ENCODE measurements at regions not wholly inside any gene's neighbourhood (a gene's known extent, or its start where the extent isn't known, plus 50 kb on each side); places are given as distances from the start of the nearest gene placed in this dataset.

DNA sequence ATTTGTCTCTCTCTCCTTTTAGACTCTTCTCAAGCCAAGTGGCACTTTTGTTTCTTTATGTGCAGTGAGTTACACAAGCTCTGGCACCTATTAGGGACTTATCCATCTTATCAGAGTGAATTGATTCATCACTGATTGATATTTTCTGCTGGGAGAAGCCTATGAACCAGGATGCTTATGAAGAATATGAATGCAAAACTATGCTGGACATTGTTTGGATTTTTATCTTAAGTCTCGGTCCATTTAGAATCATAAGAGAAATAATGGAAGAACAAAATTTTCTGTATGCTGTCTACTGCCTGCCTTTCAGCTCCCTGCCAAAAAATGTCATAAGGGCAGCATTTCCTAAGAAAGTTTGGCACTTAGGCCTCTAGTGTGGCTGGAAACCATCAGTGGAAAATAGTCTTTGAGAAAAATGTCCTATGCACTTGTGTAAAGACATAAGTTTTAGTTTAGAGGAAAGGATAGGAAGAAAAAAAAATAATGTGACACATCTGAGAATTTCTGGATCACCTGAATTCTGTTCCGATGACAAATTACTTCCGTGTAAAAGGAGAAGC lies 365.7 kb upstream of the MAD2L1 start:
- no peak overlapping the region for H3K9ac ChIP-seq (ENCODE audit: low read length)
- no peaks in the 10 kb centered on the region for H3F3A ChIP-seq (ENCODE audit: insufficient read depth, low read length, poor library complexity, severe bottlenecking)
- H3K27ac ChIP-seq (ENCODE audit: low read length): no peak overlapping the region
- H4K20me1 ChIP-seq (ENCODE audit: insufficient read depth): no peaks in the 10 kb centered on the region
- H3K4me2 ChIP-seq (ENCODE audit: low read length): no peak overlapping the region
- no peaks in the 10 kb centered on the region for H3K9me3 ChIP-seq (ENCODE audit: low read length)
- no peaks in the 10 kb centered on the region for H3K9me2 ChIP-seq (ENCODE audit: insufficient read depth, low read length)
- TF ChIP-seq EP300 (conservative IDR thresholded peaks at IDR 0.05; ENCODE audit: poor library complexity, severe bottlenecking) (no peak), EZH2 (IDR thresholded peaks at IDR 0.05; ENCODE audit: borderline replicate concordance, insufficient read depth, low read length, poor library complexity, severe bottlenecking) (no peak), POLR2AphosphoS5 (IDR thresholded peaks at IDR 0.05) (no peak), MXI1 (conservative IDR thresholded peaks at IDR 0.05; ENCODE audit: poor library complexity, severe bottlenecking) (no peak), SMC3 (conservative IDR thresholded peaks at IDR 0.05; ENCODE audit: poor library complexity) (no peak), RAD21 (conservative IDR thresholded peaks at IDR 0.05) (no peak), TAF1 (IDR thresholded peaks at IDR 0.05; ENCODE audit: low read depth) (no peak)
- TF ChIP-seq, protein P1, sequence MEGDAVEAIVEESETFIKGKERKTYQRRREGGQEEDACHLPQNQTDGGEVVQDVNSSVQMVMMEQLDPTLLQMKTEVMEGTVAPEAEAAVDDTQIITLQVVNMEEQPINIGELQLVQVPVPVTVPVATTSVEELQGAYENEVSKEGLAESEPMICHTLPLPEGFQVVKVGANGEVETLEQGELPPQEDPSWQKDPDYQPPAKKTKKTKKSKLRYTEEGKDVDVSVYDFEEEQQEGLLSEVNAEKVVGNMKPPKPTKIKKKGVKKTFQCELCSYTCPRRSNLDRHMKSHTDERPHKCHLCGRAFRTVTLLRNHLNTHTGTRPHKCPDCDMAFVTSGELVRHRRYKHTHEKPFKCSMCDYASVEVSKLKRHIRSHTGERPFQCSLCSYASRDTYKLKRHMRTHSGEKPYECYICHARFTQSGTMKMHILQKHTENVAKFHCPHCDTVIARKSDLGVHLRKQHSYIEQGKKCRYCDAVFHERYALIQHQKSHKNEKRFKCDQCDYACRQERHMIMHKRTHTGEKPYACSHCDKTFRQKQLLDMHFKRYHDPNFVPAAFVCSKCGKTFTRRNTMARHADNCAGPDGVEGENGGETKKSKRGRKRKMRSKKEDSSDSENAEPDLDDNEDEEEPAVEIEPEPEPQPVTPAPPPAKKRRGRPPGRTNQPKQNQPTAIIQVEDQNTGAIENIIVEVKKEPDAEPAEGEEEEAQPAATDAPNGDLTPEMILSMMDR (IDR thresholded peaks at IDR 0.05; ENCODE audit: poor library complexity, severe bottlenecking): no peak
- TF ChIP-seq, protein P2, sequence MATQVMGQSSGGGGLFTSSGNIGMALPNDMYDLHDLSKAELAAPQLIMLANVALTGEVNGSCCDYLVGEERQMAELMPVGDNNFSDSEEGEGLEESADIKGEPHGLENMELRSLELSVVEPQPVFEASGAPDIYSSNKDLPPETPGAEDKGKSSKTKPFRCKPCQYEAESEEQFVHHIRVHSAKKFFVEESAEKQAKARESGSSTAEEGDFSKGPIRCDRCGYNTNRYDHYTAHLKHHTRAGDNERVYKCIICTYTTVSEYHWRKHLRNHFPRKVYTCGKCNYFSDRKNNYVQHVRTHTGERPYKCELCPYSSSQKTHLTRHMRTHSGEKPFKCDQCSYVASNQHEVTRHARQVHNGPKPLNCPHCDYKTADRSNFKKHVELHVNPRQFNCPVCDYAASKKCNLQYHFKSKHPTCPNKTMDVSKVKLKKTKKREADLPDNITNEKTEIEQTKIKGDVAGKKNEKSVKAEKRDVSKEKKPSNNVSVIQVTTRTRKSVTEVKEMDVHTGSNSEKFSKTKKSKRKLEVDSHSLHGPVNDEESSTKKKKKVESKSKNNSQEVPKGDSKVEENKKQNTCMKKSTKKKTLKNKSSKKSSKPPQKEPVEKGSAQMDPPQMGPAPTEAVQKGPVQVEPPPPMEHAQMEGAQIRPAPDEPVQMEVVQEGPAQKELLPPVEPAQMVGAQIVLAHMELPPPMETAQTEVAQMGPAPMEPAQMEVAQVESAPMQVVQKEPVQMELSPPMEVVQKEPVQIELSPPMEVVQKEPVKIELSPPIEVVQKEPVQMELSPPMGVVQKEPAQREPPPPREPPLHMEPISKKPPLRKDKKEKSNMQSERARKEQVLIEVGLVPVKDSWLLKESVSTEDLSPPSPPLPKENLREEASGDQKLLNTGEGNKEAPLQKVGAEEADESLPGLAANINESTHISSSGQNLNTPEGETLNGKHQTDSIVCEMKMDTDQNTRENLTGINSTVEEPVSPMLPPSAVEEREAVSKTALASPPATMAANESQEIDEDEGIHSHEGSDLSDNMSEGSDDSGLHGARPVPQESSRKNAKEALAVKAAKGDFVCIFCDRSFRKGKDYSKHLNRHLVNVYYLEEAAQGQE (IDR thresholded peaks at IDR 0.05; ENCODE audit: borderline replicate concordance): no peak
- no peaks in the 10 kb centered on the region for H3K79me2 ChIP-seq (replicated peaks; ENCODE audit: insufficient read depth, low read length)
- no peak overlapping the region for H2AFZ ChIP-seq (ENCODE audit: low read depth, low read length)
- no peaks in the 10 kb centered on the region for H3K27me3 ChIP-seq (ENCODE audit: insufficient read depth, low read depth, low read length)
- no peaks in the 10 kb centered on the region for H3K36me3 ChIP-seq (ENCODE audit: insufficient read depth, low read length)
- no peak overlapping the region for H3K4me3 ChIP-seq (ENCODE audit: low read length)

DNA sequence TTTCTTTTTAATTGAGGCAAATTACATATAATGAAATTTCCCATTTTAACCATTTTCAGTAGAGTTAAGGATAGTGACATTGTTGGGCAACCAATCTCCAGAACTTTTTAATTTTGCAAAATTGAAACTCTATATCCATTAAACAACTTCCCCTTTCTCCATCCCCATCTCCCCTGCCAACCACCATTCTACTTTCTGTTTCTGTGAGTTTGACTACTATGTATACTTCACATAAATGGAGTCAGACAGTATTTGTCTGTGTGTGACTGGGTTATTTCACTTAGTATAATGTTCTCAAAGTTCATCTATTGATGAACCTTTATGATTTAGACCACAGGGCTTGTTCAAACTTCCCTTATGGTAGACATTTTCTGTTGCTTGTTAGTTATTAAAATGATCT lies 364.5 kb upstream of the MAD2L1 start:
- Histone ChIP-seq H3K36me3 (ENCODE audit: insufficient read depth, low read length) (no peaks in the 10 kb centered on the region), H3K27ac (ENCODE audit: low read length) (no peak overlapping the region), H3K9ac (ENCODE audit: low read length) (no peak overlapping the region), H3K9me3 (ENCODE audit: low read length) (no peaks in the 10 kb centered on the region), H3K27me3 (ENCODE audit: insufficient read depth, low read depth, low read length) (no peaks in the 10 kb centered on the region), H4K20me1 (ENCODE audit: insufficient read depth) (no peaks in the 10 kb centered on the region), H3F3A (ENCODE audit: insufficient read depth, low read length, poor library complexity, severe bottlenecking) (no peaks in the 10 kb centered on the region), H3K79me2 (replicated peaks; ENCODE audit: insufficient read depth, low read length) (no peaks in the 10 kb centered on the region), H3K9me2 (ENCODE audit: insufficient read depth, low read length) (no peaks in the 10 kb centered on the region), H2AFZ (ENCODE audit: low read depth, low read length) (no peak overlapping the region), H3K4me2 (ENCODE audit: low read length) (no peak overlapping the region), H3K4me3 (ENCODE audit: low read length) (no peak overlapping the region)
- TF ChIP-seq MXI1 (conservative IDR thresholded peaks at IDR 0.05; ENCODE audit: poor library complexity, severe bottlenecking) (no peak), EP300 (conservative IDR thresholded peaks at IDR 0.05; ENCODE audit: poor library complexity, severe bottlenecking) (no peak), RAD21 (conservative IDR thresholded peaks at IDR 0.05) (no peak), EZH2 (IDR thresholded peaks at IDR 0.05; ENCODE audit: borderline replicate concordance, insufficient read depth, low read length, poor library complexity, severe bottlenecking) (no peak), SMC3 (conservative IDR thresholded peaks at IDR 0.05; ENCODE audit: poor library complexity) (no peak), POLR2AphosphoS5 (IDR thresholded peaks at IDR 0.05) (no peak), TAF1 (IDR thresholded peaks at IDR 0.05; ENCODE audit: low read depth) (no peak)
- TF ChIP-seq, protein P1 (IDR thresholded peaks at IDR 0.05; ENCODE audit: poor library complexity, severe bottlenecking): no peak
- TF ChIP-seq, protein P2 (IDR thresholded peaks at IDR 0.05; ENCODE audit: borderline replicate concordance): no peak
